LNCAP (cell line): ENCODE measurements at regions not wholly inside any gene's neighbourhood (a gene's known extent, or its start where the extent isn't known, plus 50 kb on each side); places are given as distances from the start of the nearest gene placed in this dataset.

Experiments used
- TF ChIP-seq, protein P1 (sequence below): fragments of 450-650 bp; IDR thresholded peaks from 2 replicates; pipeline ENCODE4 v1.5.1; 2017; ENCODE audit warnings: mild to moderate bottlenecking

DNA sequence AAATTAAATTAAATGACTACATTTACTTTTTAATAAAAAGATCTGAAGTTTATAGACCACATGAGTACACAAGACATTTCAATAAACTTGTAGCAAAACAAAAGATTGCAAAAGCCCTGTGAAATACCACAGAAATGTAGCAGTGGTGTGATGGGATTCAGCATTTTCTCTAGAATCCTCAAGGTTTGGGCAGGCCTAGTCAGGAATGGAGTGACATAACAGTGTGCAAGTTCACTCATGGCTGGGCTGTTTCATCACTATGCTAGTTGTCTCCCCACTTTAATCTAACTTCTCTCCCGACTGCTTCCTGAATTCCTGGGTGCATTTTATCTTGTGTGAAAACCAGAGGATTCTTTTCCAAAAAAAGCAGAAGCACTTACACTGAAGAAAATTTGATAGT is 1089.9 kb upstream of the DDX18 start:
- TF ChIP-seq, protein P1, sequence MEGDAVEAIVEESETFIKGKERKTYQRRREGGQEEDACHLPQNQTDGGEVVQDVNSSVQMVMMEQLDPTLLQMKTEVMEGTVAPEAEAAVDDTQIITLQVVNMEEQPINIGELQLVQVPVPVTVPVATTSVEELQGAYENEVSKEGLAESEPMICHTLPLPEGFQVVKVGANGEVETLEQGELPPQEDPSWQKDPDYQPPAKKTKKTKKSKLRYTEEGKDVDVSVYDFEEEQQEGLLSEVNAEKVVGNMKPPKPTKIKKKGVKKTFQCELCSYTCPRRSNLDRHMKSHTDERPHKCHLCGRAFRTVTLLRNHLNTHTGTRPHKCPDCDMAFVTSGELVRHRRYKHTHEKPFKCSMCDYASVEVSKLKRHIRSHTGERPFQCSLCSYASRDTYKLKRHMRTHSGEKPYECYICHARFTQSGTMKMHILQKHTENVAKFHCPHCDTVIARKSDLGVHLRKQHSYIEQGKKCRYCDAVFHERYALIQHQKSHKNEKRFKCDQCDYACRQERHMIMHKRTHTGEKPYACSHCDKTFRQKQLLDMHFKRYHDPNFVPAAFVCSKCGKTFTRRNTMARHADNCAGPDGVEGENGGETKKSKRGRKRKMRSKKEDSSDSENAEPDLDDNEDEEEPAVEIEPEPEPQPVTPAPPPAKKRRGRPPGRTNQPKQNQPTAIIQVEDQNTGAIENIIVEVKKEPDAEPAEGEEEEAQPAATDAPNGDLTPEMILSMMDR = no peak

DNA sequence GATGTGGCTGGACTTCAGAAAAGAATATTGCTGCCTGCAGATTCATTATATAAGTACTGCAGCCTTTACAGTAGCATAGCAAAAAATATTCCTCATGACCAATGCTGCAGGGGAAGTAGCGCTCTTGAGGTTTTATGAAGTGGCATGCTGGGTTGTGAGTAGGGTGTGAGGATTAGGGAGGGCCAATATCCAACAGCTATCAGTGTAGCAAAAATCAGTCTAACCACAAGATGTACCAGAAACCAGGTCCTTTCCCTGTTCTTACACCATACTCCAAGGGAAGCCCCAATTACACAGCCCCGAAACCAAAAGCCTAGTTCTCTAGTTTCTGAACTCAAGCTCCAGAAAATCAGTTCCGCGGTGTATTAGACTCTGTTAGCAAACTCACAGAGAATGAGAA is 1082.2 kb upstream of the DDX18 start:
- TF ChIP-seq, protein P1 = no peak

DNA sequence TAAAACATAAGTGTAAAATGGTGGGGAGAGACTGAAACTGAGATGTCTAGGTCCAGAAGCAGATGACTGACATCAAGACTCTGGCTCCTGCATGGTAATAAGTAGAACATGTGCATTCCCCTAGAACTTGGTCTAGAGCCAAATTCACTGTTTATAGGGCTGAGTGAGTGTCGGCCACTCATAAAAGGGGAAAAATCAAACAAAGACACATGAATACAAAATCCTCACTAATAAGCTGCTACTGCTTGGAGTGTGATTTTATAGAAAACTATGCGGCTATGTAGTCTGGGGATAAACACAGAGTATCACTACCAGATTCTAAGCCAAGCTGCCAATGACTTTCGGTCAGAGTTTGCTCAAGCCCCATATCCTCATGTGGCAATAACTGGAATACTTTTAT is 1080.8 kb upstream of the DDX18 start:
- TF ChIP-seq, protein P1 = no peak

DNA sequence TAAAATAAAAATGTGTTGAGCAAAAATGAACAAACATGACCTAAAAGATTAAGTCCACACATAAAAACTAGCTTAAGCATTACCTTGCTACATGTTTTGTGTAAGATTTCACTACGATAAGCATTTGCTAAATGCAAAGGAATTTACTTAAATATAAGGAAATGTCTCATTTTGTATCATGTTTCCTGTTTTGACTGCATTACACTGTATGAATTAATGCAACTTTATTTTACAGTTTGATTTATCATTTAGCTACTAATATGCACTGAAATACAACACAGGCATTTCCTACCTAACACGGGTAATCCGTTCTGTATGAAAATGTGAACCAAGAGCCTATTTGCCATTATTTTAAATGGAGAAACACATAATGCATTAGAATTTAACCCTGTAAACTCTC is 1076.5 kb upstream of the DDX18 start:
- TF ChIP-seq, protein P1 = no peak

DNA sequence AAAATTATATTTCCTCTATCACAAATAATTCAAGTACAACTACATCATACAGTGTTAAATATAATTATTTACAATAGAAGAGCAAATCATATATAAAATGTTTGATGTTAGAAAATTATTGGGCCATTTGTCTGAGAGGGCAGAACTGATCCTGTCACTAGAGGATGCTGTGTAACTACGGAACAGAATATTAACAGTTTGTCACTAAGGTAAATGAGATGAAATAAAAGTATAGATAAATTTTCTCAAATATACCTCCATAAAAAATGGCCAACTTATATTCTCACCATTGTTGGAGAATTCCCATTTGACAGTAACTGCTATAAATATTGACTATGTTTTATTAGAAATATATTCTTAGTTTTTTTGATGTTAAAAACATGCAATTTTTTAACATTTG is 1067.4 kb upstream of the DDX18 start:
- TF ChIP-seq, protein P1 = peak; percentile 50

DNA sequence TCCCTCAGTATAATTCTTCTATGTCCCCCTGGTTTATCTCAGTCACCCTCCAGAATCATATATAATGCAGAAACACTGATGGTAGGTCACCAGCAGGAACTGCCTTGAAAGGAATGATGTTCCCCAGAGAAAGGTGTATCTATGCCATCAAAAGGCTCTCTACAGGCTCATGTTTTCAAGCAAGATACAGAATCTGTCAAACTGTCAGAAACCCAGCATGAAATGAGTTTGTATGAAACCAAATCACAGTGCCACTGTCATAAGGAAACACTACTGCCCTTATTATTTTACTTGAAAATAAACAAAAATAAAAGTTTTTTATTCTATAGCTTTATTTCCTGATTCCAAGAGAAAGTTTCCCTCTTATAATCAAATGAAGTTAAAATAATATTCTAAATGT is 1064.5 kb upstream of the DDX18 start:
- TF ChIP-seq, protein P1 = no peak

DNA sequence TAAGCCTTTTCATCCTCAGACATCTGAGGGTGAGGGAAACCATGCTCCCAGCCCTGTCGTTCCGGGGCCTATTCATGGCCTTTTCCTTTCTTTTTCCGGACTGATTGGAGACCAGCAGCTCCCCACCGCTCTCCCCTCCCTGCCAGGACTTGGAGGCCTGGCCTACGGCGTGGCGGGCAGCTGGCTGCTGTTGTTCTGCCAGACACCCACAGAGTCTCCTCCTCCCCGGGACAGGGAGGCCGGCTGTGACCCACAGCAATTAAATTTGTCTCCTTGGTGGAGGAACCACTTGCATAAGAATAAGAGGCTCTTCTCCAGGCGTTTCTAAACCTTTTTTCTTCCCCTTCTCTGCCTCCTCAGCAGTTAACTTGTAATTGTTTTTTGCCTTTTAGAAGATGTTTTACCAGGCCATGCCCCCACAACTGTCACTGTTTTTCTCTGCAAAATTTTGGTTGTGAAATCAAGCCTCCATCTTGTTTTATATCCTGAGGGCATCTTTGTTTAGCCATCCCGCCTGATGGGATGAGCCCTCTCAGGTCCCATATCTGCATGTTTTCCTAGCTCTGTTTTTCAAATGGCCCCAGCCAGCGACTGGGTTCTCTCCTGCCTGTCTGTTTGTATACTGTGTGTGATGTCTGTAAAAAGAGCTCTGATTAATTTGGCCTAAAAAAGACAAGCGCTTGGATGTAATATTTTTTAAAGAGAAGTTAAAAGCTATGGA is 1060.0 kb upstream of the DDX18 start:
- TF ChIP-seq, protein P1 = no peak

DNA sequence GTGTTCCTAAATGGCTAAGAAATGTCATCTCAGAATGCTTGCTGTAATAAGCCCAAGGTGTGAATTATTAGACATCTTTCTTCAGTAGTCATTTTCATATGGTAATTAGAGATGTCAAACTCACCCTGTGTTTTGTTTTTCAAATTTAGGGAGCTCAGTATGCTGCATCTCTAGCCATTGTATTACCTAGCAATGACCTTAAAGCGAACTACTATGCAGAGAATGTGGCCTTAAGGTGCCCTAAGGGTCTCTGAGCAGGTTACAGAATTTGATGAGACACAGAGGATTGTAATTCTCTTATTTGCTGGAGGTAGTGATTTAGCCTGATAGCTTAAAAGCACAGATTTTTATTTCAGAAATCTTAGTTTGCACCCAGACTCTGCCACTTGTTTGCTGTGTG is 1052.6 kb upstream of the DDX18 start:
- TF ChIP-seq, protein P1 = no peak
